Peyer's patch (tissue), 4 donors: ENCODE measurements at regions not wholly inside any gene's neighbourhood (a gene's known extent, or its start where the extent isn't known, plus 50 kb on each side); places are given as distances from the start of the nearest gene placed in this dataset.

Experiments used
- POLR2A ChIP-seq, 2 donors: fragments of 450-650 bp; IDR thresholded peaks; one replicate each; pipeline ENCODE4 v1.5.1; 2017; ENCODE audit warnings: antibody characterized with exemption in 2 of 2, mild to moderate bottlenecking in 2 of 2, moderate library complexity in 2 of 2
- TF ChIP-seq, protein P1 (sequence below), 6 experiments: fragments of 450-650 bp in 4 of 6; fragments of 200-600 bp in 2 of 6; sonication (generic) in 1 of 6; IDR thresholded peaks; one replicate each; pipeline ENCODE4 v1.5.1; 2017 to 2019; ENCODE audit warnings: antibody characterized with exemption in 6 of 6, mild to moderate bottlenecking in 3 of 6, moderate library complexity in 1 of 6

GRCh38 chr17:12509801-12510200 is 155.9 kb upstream of the MYOCD start:
- TF ChIP-seq, protein P1, sequence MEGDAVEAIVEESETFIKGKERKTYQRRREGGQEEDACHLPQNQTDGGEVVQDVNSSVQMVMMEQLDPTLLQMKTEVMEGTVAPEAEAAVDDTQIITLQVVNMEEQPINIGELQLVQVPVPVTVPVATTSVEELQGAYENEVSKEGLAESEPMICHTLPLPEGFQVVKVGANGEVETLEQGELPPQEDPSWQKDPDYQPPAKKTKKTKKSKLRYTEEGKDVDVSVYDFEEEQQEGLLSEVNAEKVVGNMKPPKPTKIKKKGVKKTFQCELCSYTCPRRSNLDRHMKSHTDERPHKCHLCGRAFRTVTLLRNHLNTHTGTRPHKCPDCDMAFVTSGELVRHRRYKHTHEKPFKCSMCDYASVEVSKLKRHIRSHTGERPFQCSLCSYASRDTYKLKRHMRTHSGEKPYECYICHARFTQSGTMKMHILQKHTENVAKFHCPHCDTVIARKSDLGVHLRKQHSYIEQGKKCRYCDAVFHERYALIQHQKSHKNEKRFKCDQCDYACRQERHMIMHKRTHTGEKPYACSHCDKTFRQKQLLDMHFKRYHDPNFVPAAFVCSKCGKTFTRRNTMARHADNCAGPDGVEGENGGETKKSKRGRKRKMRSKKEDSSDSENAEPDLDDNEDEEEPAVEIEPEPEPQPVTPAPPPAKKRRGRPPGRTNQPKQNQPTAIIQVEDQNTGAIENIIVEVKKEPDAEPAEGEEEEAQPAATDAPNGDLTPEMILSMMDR (IDR thresholded peaks at IDR 0.05) = no peak
- no peak for TF ChIP-seq POLR2A (IDR thresholded peaks at IDR 0.05)
